Caco-2 (cell line): ENCODE measurements at regions not wholly inside any gene's neighbourhood (a gene's known extent, or its start where the extent isn't known, plus 50 kb on each side); places are given as distances from the start of the nearest gene placed in this dataset.

Experiments
- BruUV-seq: library from RNA; stranded (reverse); fragments of 400-500 nt; replicated peaks from 2 replicates; lab custom pipeline; 2021; lab: Mats Ljungman, UMichigan
- CTCF ChIA-PET: fragments of 300-600 bp; sonication (Branson Sonifier 250); formaldehyde crosslinking; loops from one replicate; lab custom pipeline; 2022; ENCODE audit warnings: antibody characterized with exemption; lab: Charles Lee
- POLR2A ChIA-PET: fragments of 300-600 bp; sonication (Branson Sonifier 250); formaldehyde crosslinking; loops from one replicate; lab custom pipeline; 2022; ENCODE audit warnings: antibody characterized with exemption; lab: Charles Lee
- DNase-seq, 2 experiments: peaks; one replicate each; pipeline versions ENCODE4 v3.0.0 to v3.0.0-alpha.2; 2020 to 2022
- H3K27me3 ChIP-seq: replicated peaks from 2 replicates; pipeline ENCODE4 v1.6.0; 2011; ENCODE audit warnings: low read length; ENCODE audit not compliant: control insufficient read depth, insufficient read depth
- H3K36me3 ChIP-seq: 2 replicates; pipeline ENCODE4 v1.5.1; 2011; ENCODE audit warnings: low read length; ENCODE audit not compliant: control insufficient read depth, insufficient read depth
- H3K4me1 ChIP-seq: fragments of 250-450 bp; sonication (Bioruptor Pico); 2 replicates; pipeline ENCODE4 v1.5.1; 2020; ENCODE audit warnings: mild to moderate bottlenecking
- H3K4me3 ChIP-seq: 2 replicates; pipeline ENCODE4 v1.5.1; 2011; ENCODE audit warnings: low read depth, mild to moderate bottlenecking, control low read depth, low read length
- H3K9me3 ChIP-seq: fragments of 250-450 bp; sonication (Bioruptor Pico); 2 replicates; pipeline ENCODE4 v1.5.1; 2020; ENCODE audit warnings: mild to moderate bottlenecking, moderate library complexity
- H3K27ac Mint-ChIP-seq: one replicate; pipeline ENCODE4 v1.8.0; 2022; ENCODE audit warnings: mixed read lengths; ENCODE audit not compliant: unreplicated experiment
- H3K27me3 Mint-ChIP-seq: one replicate; pipeline ENCODE4 v1.8.0; 2022; ENCODE audit warnings: mixed read lengths; ENCODE audit not compliant: insufficient read depth, unreplicated experiment
- H3K36me3 Mint-ChIP-seq: one replicate; pipeline ENCODE4 v1.8.0; 2022; ENCODE audit warnings: mild to moderate bottlenecking, mixed read lengths; ENCODE audit not compliant: insufficient read depth, unreplicated experiment
- H3K4me1 Mint-ChIP-seq: one replicate; pipeline ENCODE4 v1.8.0; 2022; ENCODE audit warnings: low read depth, mixed read lengths; ENCODE audit not compliant: unreplicated experiment
- H3K4me3 Mint-ChIP-seq: one replicate; pipeline ENCODE4 v1.8.0; 2022; ENCODE audit warnings: mild to moderate bottlenecking, moderate library complexity, mixed read lengths; ENCODE audit not compliant: unreplicated experiment
- H3K9me3 Mint-ChIP-seq: one replicate; pipeline ENCODE4 v1.8.0; 2022; ENCODE audit warnings: mixed read lengths; ENCODE audit not compliant: unreplicated experiment
- CTCF ChIP-seq, 2 experiments: fragments of 200-600 bp in 1 of 2; IDR thresholded peaks; 1 replicate in 1 of 2; 2 replicates in 1 of 2; pipeline versions ENCODE4 v1.5.1 to v1.8.0; 2011 to 2022; ENCODE audit warnings: antibody characterized with exemption in 1 of 2, control low read depth in 1 of 2, inconsistent platforms in 1 of 2, low read depth in 1 of 2, low read length in 1 of 2, mild to moderate bottlenecking in 1 of 2, moderate library complexity in 1 of 2; ENCODE audit not compliant: insufficient read depth in 1 of 2, severe bottlenecking in 1 of 2, unreplicated experiment in 1 of 2
- intact Hi-C: fragments of 100-400 bp; cut with micrococcal nuclease; formaldehyde crosslinking; loops from one replicate; pipeline ENCODE4 v1.10.0; 2022; ENCODE audit not compliant: unreplicated experiment

DNA sequence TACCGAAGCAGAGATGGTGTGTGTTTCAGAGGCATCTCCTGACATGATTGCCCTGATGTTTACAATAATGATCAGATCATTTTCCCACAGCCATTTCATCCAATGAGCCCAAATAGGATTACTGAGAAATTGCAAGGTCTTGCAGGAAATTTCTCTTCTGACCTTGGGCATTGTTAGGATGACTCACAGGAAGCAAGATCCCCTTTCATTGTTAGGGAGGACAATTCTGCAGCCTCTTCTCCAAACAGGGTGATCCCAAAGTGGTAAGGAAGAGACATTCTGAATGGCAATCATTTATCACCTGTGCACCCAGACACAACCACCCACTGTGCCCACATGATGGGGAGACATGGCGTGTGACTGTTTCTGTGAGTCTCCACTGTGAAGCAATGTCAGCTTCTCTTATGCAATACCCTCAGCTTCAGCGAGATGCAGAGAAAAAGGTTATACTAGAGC, 306.7 kb upstream of the XYLT1 start:
- peaks cover 6% of the 10 kb centered on the region for H3K27me3 Mint-ChIP-seq
- no peaks in the 10 kb centered on the region for H3K36me3 ChIP-seq
- intact Hi-C loops, result no loop called here
- H3K9me3 Mint-ChIP-seq, result no peaks in the 10 kb centered on the region
- ChIA-PET POLR2A (no interaction called here), CTCF (no interaction called here)
- H3K4me3 Mint-ChIP-seq, result no peak overlapping the region
- H3K36me3 Mint-ChIP-seq, result no peaks in the 10 kb centered on the region
- H3K4me1 ChIP-seq, result no peaks in the 10 kb centered on the region
- no peaks in the 10 kb centered on the region for H3K4me1 Mint-ChIP-seq
- BruUV-seq, result no TSS peak
- H3K27ac Mint-ChIP-seq, result no peak overlapping the region
- TF ChIP-seq CTCF (IDR thresholded peaks at IDR 0.05; ENCODE audit: insufficient read depth in 1 of 2, low read depth in 1 of 2, low read length in 1 of 2, severe bottlenecking in 1 of 2, unreplicated experiment in 1 of 2), result no peak
- no peak overlapping the region for H3K4me3 ChIP-seq
- no peak for DNase-seq
- no peaks in the 10 kb centered on the region for H3K27me3 ChIP-seq
- no peaks in the 10 kb centered on the region for H3K9me3 ChIP-seq

DNA sequence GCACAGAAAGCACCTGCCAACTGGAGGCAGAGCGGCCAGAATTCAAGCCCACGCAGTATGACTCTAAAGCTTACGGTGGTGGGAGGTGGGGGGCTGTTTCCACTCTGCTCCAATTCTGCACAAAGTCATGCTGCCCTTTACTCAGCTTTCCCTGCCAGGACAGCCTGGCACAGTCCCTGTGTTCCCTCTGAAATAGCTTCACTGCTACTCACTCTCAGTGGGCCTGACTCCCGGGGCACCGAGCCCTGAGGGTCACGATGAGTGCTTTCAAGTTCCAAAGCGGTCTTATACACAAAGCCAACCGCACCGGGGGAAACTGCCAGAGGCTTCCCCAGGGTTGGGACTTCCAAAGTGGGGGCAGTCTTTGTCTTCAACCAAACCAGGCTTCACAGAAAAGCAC, 306.1 kb upstream of the XYLT1 start:
- intact Hi-C loops, result no loop called here
- TF ChIP-seq CTCF (IDR thresholded peaks at IDR 0.05; ENCODE audit: insufficient read depth in 1 of 2, low read depth in 1 of 2, low read length in 1 of 2, severe bottlenecking in 1 of 2, unreplicated experiment in 1 of 2), result no peak
- Histone ChIP-seq H3K27me3 (no peaks in the 10 kb centered on the region), H3K36me3 (no peaks in the 10 kb centered on the region), H3K9me3 (no peaks in the 10 kb centered on the region), H3K4me1 (no peaks in the 10 kb centered on the region), H3K4me3 (no peak overlapping the region)
- DNase-seq, result no peak
- Mint-ChIP-seq H3K9me3 (no peaks in the 10 kb centered on the region), H3K27me3 (peaks cover 9% of the 10 kb centered on the region), H3K4me3 (no peak overlapping the region), H3K4me1 (no peaks in the 10 kb centered on the region), H3K27ac (no peak overlapping the region), H3K36me3 (no peaks in the 10 kb centered on the region)
- POLR2A ChIA-PET, result no interaction called here
- BruUV-seq, result no TSS peak
- CTCF ChIA-PET, result no interaction called here

GRCh38 chr16:17776465-17776864, 305.7 kb upstream of the XYLT1 start:
- no peak overlapping the region for H3K4me3 Mint-ChIP-seq
- no peaks in the 10 kb centered on the region for H3K9me3 Mint-ChIP-seq
- CTCF ChIA-PET, result no interaction called here
- H3K36me3 Mint-ChIP-seq, result no peaks in the 10 kb centered on the region
- no peak for DNase-seq
- no peaks in the 10 kb centered on the region for H3K4me1 Mint-ChIP-seq
- Histone ChIP-seq H3K36me3 (no peaks in the 10 kb centered on the region), H3K27me3 (no peaks in the 10 kb centered on the region), H3K4me1 (no peaks in the 10 kb centered on the region), H3K4me3 (no peak overlapping the region), H3K9me3 (no peaks in the 10 kb centered on the region)
- TF ChIP-seq CTCF (IDR thresholded peaks at IDR 0.05; ENCODE audit: insufficient read depth in 1 of 2, low read depth in 1 of 2, low read length in 1 of 2, severe bottlenecking in 1 of 2, unreplicated experiment in 1 of 2), result no peak
- intact Hi-C loops, result no loop called here
- no peak overlapping the region for H3K27ac Mint-ChIP-seq
- peaks cover 9% of the 10 kb centered on the region for H3K27me3 Mint-ChIP-seq
- BruUV-seq, result no TSS peak
- POLR2A ChIA-PET, result no interaction called here
